GM18517 (cell line): ENCODE measurements at regions not wholly inside any gene's neighbourhood (a gene's known extent, or its start where the extent isn't known, plus 50 kb on each side); places are given as distances from the start of the nearest gene placed in this dataset.
A peak's percentile ranks its signal among the peaks of the same experiment; 100 is the strongest.
"Not testable (repeated sequence)": the region's sequence is repeated elsewhere in the genome, so short reads cannot be mapped to it uniquely, and the experiment has no call there.

Source experiments
- ATAC-seq: cut with Tn5 transposase; IDR thresholded peaks from one replicate; pipeline ENCODE4 v1.9.1; 2021; ENCODE audit warnings: mild to moderate bottlenecking, moderate library complexity; ENCODE audit not compliant: unreplicated experiment

- ATAC-seq = no peak
Measured at GRCh38 chrX:4622486-4623167, 909.2 kb upstream of the PRKX start.

GRCh38 chrX:4613651-4614050, 900.2 kb upstream of the PRKX start:
- ATAC-seq = not testable (repeated sequence)

DNA sequence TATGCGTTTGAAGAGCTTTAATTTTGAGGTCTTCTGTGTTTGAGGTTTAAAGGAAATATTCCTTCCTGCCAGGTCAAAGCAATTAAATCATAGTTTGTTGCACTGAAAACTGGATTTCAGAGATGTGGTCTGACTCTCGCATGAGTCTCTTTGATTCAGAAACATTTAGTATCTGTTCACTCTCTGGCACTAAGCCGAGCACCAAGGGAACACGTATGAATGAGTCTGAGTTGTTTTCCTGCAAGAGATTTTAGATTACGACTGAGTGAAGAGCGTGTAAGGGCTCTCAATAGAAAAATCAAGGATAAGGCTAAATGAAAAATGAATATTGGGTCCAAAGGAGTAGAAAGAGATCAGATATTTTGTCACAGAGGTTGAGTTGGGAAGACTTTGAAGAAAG, 875.4 kb upstream of the PRKX start:
- no peak for ATAC-seq

DNA sequence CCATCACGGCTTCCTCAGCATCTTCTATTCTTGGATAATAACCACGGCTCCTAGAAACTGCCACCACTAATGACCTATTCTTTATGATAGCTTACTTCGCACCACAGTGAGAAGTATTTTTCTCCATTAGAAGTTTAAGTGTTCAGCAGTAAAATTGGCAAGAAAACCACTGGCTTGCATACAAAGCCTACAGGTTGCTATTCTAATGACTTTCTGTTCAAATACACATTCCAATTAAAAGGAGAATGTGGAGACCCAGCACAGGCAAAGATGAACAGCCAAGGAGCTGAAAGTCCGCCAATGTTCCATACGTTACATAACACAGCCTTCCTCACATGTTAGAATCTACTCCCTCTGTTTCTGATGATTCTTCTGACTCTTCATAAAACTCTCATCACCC, 875.0 kb upstream of the PRKX start:
- ATAC-seq = no peak

- no peak for ATAC-seq
Measured at GRCh38 chrX:4588056-4588455, 874.6 kb upstream of the PRKX start.

DNA sequence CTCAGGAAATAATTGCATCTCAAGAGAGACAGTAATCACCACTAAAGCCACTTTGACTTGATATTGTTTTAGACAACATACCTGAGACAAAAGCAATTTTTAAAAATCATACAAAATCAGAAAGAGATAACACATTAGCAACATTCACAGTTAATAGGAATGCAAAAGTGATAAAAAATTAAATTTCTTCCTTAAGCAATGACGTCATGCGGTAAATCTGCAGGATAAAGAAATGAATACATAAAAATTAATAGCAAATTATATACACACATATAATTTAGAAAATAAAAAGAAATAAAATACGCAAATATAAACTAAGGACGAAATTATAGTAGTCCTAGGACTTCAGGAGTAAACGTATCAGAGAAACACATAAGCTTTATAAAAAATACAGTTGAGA, 866.5 kb upstream of the PRKX start:
- no peak for ATAC-seq

DNA sequence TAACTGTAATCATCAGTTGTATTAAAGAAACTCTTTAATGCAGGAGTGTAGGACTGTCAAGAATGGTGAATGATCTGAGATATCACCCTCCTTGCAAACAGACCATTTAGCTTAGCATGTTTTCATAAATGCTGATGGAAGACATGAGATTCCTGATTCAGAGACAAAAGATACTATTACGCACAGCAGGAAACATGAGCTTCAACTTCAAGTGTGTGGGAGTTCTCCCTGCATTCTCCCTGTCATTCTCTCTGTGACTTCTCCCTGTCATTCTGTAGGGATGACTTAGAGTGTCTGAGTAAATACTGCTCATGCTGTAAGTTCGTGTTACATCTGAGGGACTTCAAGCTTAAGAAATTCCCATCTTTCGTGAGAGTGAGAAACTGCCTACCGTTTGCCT, 866.0 kb upstream of the PRKX start:
- no peak for ATAC-seq

- ATAC-seq = no peak
Measured at GRCh38 chrX:4572691-4573090, 859.2 kb upstream of the PRKX start.

GRCh38 chrX:4570151-4570550, 856.7 kb upstream of the PRKX start:
- ATAC-seq = no peak

GRCh38 chrX:4560192-4560591, 846.7 kb upstream of the PRKX start:
- no peak for ATAC-seq

- no peak for ATAC-seq
Measured at GRCh38 chrX:4550018-4550417, 836.6 kb upstream of the PRKX start.

DNA sequence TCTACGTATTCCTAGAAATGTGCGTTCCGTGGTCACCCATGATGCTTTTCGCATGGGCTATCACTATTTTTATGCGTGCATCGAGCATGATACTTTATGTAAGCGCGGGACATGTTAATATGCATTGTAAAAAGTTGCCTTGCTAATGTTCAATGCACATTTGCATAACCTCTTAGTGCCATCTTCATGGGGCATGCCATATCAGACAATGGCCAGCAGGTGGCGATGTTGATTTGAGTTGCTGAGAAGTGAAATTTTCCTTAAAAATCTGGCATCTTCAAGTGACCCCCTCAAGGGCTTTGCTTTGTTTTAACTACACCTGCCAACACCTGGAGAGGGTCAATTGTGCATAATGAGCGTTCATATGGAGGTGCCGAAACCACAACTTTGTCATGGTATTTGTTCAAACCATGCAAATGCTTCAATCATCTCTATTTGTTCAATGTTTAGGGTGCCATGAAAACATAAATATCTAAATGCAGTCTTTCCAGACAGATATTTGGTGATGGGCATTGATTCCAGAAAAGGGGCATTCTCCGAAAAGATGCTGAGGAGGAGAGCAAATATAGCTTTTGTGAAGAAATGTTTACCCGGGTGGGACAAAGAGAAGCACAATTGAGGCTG, 833.9 kb upstream of the PRKX start:
- ATAC-seq = peak; percentile 70

DNA sequence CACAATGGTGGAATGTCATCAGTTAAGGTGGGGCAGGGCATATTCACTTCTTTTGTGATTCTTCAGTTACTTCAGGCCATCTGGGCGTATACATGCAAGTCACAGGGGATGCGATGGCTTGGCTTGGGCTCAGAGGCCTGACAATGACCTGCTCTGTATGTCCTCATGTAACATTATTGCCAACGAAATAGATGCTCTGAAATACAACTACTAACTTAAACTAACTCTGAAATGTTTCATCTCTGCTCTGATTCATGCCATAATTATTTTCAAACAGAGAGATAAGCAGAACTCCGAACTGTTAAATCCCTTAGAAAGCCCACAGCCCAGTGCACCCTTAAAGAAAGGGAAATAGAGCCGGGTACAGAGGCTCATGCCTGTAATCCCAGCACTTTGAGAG, 832.7 kb upstream of the PRKX start:
- ATAC-seq = not testable (repeated sequence)

DNA sequence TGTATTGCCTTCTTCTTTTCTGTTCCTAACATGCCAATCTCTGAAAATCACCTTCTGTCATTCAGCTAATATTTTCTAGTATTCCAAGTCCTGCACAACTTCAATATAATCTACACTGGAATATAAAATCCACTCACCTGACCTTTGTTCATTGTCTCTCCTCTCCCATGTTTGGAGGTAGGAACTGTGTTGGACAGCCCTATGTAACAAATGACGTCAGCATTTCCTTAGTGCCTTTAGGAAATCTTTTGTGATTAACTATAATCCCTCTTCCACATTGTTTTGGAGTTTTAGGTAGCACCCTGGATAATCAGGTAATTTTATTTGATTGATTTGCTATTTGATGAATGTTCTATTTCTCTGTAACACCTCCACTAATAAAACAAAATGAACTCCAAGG, 814.8 kb upstream of the PRKX start:
- ATAC-seq = no peak

- ATAC-seq = no peak
Measured at GRCh38 chrX:4485912-4486311, 772.5 kb upstream of the PRKX start.

DNA sequence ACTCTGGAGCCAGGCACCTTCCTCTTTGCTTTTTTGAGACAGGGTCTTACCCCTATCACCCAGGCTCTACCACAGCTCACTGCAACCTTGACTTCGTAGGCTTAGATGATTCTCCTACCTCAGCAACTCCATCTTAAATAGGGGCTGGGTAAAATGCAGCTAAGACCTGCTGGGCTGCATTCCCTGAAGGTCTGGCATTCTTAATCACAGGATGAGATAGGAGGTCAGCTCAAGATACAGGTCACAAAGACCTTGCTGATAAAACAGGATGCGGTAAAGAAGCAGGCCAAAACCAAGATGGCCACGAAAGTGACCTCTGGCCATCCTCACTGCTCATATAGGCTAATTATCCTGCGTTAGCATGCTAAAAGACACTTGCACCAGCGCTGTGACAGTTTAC, 770.8 kb upstream of the PRKX start:
- ATAC-seq = no peak

DNA sequence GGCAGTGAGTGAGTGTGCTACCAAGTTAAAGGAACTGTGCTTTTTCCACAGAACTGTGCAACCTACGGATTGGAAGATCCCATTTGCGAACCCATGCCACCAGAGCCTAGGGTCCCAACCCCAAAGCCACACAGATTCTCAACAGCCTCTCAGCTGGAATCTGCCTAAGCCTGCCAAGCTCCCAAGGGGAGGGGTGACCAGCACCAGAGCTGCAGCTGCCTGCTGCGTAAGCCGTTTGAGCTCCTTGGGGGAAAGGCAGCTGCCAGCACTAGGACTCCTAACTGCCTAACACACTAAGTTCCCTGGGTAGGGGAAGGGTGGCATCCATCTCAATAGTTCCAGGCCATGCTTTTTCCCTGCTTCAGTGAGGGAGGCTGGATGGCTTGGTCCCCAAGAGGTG, 738.1 kb upstream of the PRKX start:
- ATAC-seq = no peak

- ATAC-seq = no peak
Measured at GRCh38 chrX:4450177-4450576, 736.7 kb upstream of the PRKX start.

- no peak for ATAC-seq
Measured at GRCh38 chrX:4435905-4436304, 722.5 kb upstream of the PRKX start.

DNA sequence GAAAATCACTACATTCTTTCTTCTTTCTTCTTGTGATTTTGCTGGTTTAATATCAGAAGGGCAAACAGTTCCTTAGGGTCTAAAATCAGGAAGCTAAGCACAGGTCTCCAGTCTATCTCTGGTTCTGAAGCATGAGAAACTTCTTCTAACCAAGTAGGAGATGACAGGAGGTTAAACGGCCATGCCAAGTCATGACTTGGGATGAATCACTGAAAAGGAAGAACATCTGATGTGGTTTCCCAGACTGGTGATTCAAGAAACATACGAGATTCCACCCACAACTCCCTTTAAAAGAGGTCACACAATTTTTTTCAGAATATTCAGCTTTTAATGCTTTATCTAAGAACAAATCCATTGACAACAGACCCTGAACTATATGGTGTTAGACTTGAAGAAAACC, 684.0 kb upstream of the PRKX start:
- ATAC-seq = no peak

GRCh38 chrX:4382273-4382672, 668.8 kb upstream of the PRKX start:
- ATAC-seq = no peak

DNA sequence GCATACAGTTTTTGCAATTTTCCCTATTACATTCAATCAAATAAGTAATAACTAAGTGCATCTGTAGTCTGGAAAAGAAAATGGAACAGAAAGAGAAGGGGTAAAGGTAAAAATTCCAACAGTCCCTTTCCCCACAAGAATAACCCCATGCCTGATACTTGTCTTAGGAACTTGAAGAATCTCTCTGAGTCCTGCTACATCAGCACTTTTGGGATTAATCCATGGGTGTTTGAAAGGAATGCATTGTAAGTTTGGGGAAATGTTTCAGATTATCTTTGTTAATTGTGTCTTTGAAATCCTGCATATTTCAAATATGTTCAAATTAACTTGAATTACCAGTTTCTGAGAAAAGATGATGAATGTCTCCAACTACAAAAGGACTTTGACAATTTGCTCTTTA, 667.3 kb upstream of the PRKX start:
- ATAC-seq = no peak

DNA sequence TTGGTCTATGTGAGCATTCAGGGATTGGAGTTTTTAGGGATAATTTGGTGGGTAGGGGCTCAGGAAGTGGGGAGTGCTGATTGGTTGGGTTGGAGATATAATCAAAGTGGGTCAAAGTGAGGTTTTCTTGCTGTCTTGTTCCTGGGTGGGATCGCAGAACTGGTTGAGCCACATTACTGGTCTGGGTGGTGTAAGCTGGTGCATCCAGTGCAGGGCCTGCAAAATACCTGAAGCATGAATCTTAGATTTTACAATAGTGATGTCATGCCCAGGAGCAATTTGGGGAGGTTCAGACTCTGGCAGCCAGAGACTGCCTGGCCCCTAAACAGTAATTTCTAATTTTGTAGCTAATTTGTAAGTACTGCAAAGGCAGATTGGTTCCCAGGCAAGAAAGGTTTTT, 665.6 kb upstream of the PRKX start:
- ATAC-seq = no peak
